ENCODE measurements at regions not wholly inside any gene's neighbourhood (a gene's known extent, or its start where the extent isn't known, plus 50 kb on each side); places are given as distances from the start of the nearest gene placed in this dataset.

- no peak for DNase-seq (ENCODE audit: low spot score)
Measured at GRCh38 chr2:217113491-217113890, 253.6 kb upstream of the TNP1 start.

DNA sequence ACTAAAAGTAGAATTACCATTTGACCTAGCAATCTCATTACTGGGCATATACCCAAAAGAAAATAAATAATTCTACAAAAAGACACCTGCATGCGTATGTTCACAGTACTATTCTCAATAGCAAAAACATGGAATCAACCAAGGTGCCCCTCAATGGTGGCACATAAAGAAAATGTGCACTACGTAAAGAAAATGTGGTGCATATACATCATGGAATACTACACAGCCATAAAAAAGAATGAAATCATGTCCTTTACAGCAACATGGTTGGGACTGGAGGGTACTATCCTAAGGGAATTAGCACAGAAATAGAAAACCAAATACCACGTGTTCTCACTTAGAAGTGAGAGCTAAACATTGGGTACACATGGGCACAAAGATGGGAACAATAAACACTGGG lies 250.7 kb upstream of the TNP1 start:
- no peak for DNase-seq (ENCODE audit: low spot score)

GRCh38 chr2:217108575-217109027 lies 248.7 kb upstream of the TNP1 start:
- no peak for DNase-seq (ENCODE audit: low spot score)

GRCh38 chr2:217108086-217108485 lies 248.2 kb upstream of the TNP1 start:
- no peak for DNase-seq (ENCODE audit: low spot score)

DNA sequence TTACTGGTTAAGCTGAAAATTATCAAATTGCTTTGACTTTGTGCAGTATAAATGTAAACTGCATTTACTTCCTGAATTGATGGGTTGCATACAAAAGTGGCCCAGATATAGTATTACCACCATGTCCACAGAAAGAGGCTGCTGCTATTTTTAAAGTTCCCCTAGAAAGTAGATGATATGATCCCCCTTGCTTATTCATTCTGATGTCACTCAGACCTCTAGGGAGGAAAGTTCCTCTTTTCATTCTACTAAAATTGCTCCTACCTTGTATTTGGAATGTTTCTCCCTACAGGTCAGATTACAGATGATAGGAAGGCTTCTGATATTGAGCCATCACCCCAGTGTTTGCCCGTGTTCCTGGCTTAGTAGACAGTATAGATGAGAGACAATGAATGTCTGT lies 247.6 kb upstream of the TNP1 start:
- DNase-seq (ENCODE audit: low spot score) = no peak

- peak; percentile 42 for DNase-seq (ENCODE audit: low spot score)
Measured at GRCh38 chr2:217106650-217107014, 246.8 kb upstream of the TNP1 start.

DNA sequence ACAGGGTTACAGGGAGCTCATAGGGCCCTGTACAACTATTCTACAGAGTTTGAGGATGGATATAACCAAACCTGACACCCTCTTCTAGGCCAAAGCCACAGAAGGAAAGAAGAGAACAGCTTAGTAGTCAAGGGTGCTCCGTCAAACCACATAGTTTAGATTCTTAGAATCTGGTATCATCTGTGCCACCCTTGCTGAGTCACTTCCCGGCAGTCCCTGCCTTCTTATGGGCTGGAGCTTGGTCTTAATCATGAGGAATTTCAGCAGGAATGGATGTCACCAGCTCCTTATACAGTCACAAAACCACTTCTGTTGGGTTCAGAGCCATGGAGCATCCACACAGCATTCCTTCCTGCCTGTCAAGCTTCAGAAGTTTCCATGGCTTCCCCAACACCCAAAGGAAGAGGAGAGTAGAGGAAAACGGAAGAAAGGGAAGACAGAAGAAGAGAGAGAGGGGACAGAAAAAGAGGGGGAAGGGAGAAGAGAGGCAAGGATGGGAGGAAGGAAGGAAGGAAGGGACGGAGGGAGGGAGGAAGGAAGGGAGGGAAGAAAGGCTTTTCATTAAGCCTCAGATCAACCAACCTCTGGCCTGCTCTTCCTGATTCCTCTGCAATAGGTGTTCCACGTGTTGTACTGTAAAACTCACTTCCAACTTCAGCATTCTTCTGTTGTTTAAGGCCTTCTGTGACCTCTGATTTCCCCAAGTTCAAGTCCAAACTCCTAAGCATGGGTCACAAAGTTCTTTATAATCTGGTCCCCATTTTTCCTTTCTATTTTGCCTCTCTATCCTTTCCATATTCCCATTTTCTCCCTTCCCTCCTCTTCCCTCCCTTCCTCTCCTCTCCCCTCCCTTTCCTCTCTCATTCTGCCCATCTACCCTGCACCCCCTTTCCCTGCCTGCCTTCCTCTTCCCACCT lies 246.1 kb upstream of the TNP1 start:
- DNase-seq (ENCODE audit: low spot score) = peak; percentile 24

GRCh38 chr2:217103752-217104545 lies 244.1 kb upstream of the TNP1 start:
- no peak for DNase-seq (ENCODE audit: low spot score)

DNA sequence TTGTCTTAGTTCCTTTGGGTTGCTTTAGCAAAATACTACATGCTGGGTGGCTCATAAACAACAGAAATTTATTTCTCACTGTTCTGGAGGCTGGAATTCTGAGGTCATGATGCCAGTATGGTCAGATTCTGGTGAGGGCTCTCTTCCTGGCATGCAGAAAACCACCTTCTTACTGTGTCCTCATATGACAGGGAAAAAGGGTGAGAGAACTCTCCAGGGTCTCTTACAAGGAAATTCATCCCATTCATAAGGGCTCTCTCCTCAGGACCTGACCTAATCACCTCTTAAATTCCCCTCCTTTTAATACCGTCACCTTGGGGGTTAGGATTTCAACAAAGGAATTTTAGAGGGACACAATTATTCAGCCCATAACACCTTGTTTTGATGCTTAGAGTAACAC lies 243.1 kb upstream of the TNP1 start:
- DNase-seq (ENCODE audit: low spot score) = no peak

GRCh38 chr2:217101972-217102371 lies 242.1 kb upstream of the TNP1 start:
- DNase-seq (ENCODE audit: low spot score) = no peak

DNA sequence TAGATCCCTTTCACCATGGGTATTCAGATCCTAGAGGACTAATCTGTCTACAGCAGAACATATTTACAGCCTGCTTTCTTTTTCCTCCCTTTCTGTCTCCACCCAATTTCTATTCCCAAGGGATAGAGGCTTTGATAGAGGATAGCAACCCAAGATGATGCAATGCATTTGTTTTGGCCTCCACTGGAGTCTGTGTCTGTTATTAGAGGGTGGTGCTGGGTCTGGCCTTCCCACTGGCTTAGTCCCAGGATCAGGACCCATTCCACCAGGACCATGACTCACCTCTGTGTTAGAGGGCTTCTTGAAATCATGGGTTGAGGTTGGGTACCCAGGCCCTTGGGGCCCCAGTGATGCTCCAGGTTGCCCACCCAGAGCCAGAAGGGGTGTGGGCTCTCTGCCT lies 239.7 kb upstream of the TNP1 start:
- no peak for DNase-seq (ENCODE audit: low spot score)

GRCh38 chr2:217098435-217098834 lies 238.6 kb upstream of the TNP1 start:
- no peak for DNase-seq (ENCODE audit: low spot score)

DNA sequence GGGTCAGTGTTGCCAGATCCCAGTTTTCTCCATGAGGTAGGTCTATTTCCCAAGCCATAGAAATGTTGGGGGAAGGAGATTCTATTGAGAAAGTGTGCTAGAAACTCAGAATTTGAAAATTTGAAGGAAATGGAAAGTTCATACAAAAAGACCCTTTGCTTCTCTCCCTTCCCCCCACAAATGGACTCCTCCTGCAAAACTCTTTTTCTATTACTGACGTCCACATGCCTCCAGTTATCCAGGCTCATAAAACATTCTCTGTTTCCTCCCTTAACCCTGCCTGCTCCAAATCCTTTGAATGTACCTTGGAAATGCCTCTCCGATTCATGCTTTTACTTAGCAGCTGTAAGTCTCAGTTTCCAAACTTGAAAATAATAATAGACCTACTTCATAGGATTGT lies 237.5 kb upstream of the TNP1 start:
- DNase-seq (ENCODE audit: low spot score) = no peak

DNA sequence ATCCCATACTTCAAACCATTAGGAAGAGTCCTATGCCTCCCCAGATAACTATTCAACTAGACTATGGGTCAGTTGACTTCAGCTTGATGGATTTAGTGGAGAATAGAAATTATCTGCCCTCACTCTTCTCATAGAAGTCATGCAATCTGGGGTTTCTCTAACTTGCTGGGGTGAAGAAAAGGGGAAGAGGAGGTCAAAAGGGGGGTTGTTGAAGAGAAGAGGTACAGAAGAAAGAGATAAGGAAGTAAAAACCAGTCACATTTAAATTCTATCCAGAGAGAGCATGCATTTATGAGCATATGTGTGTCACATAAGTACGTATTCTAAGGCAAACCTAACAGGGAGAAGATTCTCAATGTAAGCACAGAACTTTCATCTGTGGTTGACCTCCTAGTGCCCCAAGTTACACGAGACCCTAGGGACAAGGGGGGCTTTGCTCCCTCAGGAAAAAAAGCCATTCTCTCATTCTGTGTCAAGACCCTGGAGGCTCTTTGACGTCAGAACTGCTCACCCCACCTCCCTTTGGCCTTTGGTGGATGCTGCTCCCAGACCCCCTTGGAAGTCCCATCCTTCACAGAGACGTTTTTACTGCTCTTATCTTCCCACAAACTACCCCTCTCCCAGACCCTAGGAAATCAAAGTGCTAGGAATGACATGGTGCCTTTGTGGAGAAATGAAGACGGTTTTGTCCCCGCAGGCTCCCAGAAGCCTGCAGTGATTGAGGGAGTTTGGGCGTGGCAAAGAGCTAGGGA lies 236.8 kb upstream of the TNP1 start:
- no peak for DNase-seq (ENCODE audit: low spot score)

DNA sequence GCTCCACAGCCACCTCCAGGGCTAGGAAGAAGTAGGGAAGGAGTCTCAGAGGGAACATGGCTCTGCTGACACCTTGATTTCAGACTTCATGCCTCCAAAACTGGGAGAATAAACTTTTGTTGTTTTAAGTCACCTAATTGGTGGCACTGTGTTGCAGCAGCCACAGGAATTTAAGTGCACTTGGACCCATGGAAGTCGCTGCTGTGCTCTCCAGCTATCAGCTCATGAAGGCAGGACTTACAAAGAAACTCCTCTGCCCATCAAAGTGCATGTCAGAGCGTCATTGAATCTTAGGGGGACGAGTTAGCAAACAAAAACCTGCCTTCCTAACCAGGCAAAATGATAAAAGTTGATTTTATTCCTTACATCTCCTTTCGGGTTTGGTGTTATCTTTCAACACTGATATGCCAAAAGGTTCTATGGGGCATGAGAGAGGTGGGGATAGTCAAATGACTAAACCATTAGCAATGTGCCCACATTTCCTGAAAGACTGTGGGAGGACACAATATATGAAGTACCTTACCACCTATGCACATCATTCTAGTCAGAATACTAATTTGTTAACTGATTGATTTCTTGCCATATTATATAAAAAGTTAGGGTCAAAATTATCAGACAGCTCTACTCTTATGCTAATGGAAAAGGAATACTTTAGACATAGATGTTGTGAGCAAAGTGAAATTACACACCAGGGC lies 235.8 kb upstream of the TNP1 start:
- no peak for DNase-seq (ENCODE audit: low spot score)

DNA sequence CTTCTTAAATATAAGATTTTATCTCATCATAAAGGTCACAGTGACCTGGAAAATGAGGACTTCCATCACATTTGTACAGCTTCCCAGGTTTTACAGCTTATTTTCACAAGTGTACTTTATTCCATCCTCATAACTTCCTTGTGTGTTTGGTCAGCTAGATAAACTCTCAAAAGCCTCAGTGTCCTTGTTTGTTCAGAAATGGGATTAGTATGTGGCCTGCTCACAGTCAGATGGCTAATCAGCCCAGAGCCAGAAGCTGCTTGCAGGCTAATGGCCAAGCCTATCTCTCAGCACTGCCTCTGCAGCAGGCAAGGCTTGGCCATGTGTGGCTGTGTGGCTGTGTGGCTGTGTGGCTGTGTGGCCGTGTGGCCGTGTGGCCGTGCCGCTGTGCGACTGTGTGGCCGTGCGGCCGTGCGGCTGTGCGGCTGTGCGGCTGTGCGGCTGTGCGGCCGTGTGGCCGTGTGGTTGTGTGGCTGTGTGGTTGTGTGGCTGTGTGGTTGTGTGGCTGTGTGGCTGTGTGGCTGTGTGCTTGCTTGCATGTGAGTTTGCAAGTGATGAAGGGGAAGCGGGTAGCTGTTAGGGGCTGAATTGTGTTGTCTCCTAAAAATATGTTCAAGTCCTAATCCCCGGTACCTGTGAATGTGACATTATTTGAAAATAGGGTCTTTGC lies 233.0 kb upstream of the TNP1 start:
- DNase-seq (ENCODE audit: low spot score) = no peak

GRCh38 chr2:217091531-217091930 lies 231.7 kb upstream of the TNP1 start:
- no peak for DNase-seq (ENCODE audit: low spot score)

DNA sequence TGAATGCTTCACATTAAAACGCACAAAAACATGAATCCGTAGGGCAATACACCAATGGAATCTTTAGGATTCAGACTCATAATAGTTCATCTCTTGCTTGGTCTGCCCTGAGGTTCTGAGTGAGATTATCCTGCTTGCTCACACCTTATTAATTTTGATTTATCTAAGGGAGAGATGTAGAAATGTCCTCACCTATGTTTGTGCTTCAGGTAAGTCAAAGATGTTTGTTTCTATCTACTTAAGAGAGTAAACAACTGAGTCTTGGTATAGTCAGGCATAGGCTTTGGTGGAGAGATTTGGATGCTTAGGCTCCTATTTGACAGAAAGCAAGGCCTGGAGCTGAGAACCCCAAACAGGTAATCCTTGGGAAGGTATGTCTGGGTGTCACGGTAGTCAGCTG lies 231.0 kb upstream of the TNP1 start:
- no peak for DNase-seq (ENCODE audit: low spot score)

DNA sequence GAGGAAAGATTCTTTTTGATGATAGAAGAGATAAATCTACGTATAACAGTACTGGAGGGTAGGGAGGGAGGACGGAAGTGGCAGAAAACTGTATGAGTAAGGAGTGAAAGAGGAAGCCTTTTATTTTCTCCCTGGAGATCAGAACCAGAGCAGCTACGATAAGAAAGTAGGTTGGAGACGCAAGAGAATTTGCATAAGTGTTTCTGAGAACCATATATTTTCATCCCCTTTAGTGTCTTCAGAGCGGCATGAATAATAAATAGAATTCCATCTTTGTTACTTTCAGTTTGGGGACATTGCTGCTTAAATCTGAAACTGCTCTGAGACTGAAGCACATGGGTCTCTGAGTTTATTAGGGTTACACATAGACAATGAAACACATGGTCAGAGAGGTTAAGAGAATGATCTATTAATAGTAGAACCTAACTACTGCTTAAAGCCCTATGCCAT lies 230.2 kb upstream of the TNP1 start:
- no peak for DNase-seq (ENCODE audit: low spot score)

DNA sequence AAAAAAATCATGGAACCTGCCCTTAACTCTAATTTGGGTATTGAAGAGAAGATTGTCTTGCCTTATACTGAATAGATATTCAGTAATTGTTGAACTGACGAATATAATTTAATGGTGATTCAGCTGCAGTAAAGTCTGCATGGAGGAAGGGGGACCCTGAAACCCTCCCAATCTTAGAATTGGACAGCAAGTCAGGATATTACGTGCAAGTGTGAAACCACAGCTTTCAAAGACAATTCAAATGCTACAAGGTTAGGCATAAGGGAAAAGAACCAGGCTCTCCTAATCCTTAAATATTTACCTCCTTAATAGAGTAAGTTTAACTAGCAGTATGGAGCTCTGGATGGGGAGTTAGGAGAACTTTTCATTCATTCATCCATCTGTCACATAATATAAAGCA lies 226.9 kb upstream of the TNP1 start:
- DNase-seq (ENCODE audit: low spot score) = no peak

DNA sequence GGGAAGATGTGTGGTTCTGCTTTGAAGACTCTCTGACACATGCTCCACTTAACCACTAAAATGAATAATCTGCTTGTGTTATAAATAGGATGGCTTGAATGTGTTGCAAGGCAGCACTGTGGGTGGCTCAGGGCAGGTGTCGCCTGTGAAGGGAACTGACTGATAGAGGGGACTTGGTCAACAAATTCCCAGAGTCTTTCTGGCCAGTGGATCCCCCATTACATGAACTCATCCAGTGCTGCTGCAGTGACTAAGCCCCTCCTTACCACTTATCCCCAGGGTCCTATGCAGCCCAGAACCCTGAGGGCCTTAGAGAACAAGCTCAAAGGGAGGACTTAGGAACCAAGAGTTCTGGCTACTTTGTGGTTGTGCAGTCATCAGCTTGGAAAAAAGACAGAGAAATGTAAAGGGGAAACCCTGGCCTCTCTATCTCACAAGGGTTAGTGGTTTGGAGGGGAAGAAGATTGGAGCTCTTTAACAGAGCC lies 226.2 kb upstream of the TNP1 start:
- DNase-seq (ENCODE audit: low spot score) = no peak

All from iPS-NIHi11 (cell line).